GM19324 (cell line): ENCODE measurements at regions not wholly inside any gene's neighbourhood (a gene's known extent, or its start where the extent isn't known, plus 50 kb on each side); places are given as distances from the start of the nearest gene placed in this dataset.
"Not testable (repeated sequence)": the region's sequence is repeated elsewhere in the genome, so short reads cannot be mapped to it uniquely, and the experiment has no call there.

Experiments used
- ATAC-seq: cut with Tn5 transposase; IDR thresholded peaks from one replicate; pipeline ENCODE4 v1.9.1; 2021; ENCODE audit warnings: mild to moderate bottlenecking, moderate library complexity; ENCODE audit not compliant: unreplicated experiment, low FRiP score

- ATAC-seq = no peak
Observed at GRCh38 chr3:144564011-144564410, 592.4 kb downstream of the DIPK2A start.

- no peak for ATAC-seq
Observed at GRCh38 chr3:144566320-144566719, 594.7 kb downstream of the DIPK2A start.

GRCh38 chr3:144569651-144570050 is 598.0 kb downstream of the DIPK2A start:
- ATAC-seq = no peak

- ATAC-seq = no peak
Observed at GRCh38 chr3:144583871-144584270, 612.2 kb downstream of the DIPK2A start.

- no peak for ATAC-seq
Observed at GRCh38 chr3:144585408-144585807, 613.8 kb downstream of the DIPK2A start.

GRCh38 chr3:144585953-144586352 is 614.3 kb downstream of the DIPK2A start:
- ATAC-seq = no peak

GRCh38 chr3:144586382-144586781 is 614.8 kb downstream of the DIPK2A start:
- no peak for ATAC-seq

GRCh38 chr3:144590854-144591253 is 619.2 kb downstream of the DIPK2A start:
- ATAC-seq = no peak

- ATAC-seq = no peak
Observed at GRCh38 chr3:144593881-144594280, 622.3 kb downstream of the DIPK2A start.

GRCh38 chr3:144620236-144620635 is 648.6 kb downstream of the DIPK2A start:
- not testable (repeated sequence) for ATAC-seq

GRCh38 chr3:144622845-144623244 is 651.2 kb downstream of the DIPK2A start:
- no peak for ATAC-seq

- ATAC-seq = no peak
Observed at GRCh38 chr3:144624656-144625055, 653.0 kb downstream of the DIPK2A start.

- ATAC-seq = no peak
Observed at GRCh38 chr3:144626835-144627234, 655.2 kb downstream of the DIPK2A start.

GRCh38 chr3:144629381-144629780 is 657.8 kb downstream of the DIPK2A start:
- no peak for ATAC-seq

- ATAC-seq = no peak
Observed at GRCh38 chr3:144636833-144637232, 665.2 kb downstream of the DIPK2A start.

- no peak for ATAC-seq
Observed at GRCh38 chr3:144638009-144638408, 666.4 kb downstream of the DIPK2A start.

- no peak for ATAC-seq
Observed at GRCh38 chr3:144643771-144644198, 672.2 kb downstream of the DIPK2A start.

GRCh38 chr3:144645300-144645699 is 673.7 kb downstream of the DIPK2A start:
- ATAC-seq = no peak

- ATAC-seq = no peak
Observed at GRCh38 chr3:144650380-144650779, 678.8 kb downstream of the DIPK2A start.

GRCh38 chr3:144652573-144652972 is 681.0 kb downstream of the DIPK2A start:
- ATAC-seq = no peak

GRCh38 chr3:144655423-144655822 is 683.8 kb downstream of the DIPK2A start:
- no peak for ATAC-seq

- ATAC-seq = no peak
Observed at GRCh38 chr3:144660186-144660585, 688.6 kb downstream of the DIPK2A start.

GRCh38 chr3:144662729-144663128 is 691.1 kb downstream of the DIPK2A start:
- no peak for ATAC-seq
